ENCODE measurements at regions not wholly inside any gene's neighbourhood (a gene's known extent, or its start where the extent isn't known, plus 50 kb on each side); places are given as distances from the start of the nearest gene placed in this dataset.
"Not testable (repeated sequence)": the region's sequence is repeated elsewhere in the genome, so short reads cannot be mapped to it uniquely, and the experiment has no call there.

- DNase-seq (ENCODE audit: low read depth in 2 of 2), result no peak
These were observed 199.1 kb upstream of the CXorf66 start for GRCh38 chrX:140164391-140164790.

- DNase-seq (ENCODE audit: low read depth in 2 of 2), result no peak
These were observed 198.2 kb upstream of the CXorf66 start for GRCh38 chrX:140163371-140164159.

DNA sequence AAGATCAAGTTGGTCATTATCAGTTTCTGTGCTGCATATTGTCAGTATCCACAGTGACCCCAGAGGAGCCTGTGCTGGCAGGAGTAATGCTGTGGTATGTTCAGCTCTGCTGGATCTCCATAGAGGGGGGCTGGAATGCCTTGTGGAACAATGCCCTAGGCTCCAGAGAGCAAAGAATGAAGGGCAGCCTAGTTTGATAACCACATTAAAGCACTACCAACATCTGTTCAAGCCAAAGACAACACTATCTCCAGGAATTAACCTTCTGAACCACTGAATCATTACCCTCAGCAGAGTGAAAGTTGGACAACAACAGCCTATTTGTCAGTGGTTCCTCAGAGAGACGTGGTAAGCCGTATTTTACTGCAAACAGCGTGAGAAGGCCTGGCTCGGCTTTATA is 192.3 kb upstream of the CXorf66 start:
- DNase-seq (ENCODE audit: low read depth in 2 of 2), result no peak

- no peak for DNase-seq (ENCODE audit: low read depth in 2 of 2)
These were observed 191.8 kb upstream of the CXorf66 start for GRCh38 chrX:140157143-140157542.

GRCh38 chrX:140151316-140151715 is 186.0 kb upstream of the CXorf66 start:
- DNase-seq (ENCODE audit: low read depth in 2 of 2), result no peak

DNA sequence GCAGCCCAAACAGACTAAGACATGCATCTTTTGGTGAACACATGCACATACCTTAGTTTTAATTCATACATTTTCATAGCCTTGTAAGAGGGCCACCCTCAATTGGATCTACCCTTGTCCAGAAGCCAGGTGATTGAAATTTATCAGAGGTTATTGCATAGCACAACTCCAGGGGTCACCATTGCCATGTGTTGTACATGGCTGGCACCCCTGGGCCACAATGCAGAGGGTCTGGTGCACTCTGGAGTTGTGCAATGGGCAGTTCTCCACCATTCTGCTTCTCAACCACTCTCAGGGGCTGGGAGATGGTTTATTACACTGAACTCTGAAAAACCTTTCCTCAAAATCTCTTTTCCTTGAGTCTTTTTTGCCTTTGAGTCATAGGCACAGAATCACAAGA is 184.4 kb upstream of the CXorf66 start:
- no peak for DNase-seq (ENCODE audit: low read depth in 2 of 2)

DNA sequence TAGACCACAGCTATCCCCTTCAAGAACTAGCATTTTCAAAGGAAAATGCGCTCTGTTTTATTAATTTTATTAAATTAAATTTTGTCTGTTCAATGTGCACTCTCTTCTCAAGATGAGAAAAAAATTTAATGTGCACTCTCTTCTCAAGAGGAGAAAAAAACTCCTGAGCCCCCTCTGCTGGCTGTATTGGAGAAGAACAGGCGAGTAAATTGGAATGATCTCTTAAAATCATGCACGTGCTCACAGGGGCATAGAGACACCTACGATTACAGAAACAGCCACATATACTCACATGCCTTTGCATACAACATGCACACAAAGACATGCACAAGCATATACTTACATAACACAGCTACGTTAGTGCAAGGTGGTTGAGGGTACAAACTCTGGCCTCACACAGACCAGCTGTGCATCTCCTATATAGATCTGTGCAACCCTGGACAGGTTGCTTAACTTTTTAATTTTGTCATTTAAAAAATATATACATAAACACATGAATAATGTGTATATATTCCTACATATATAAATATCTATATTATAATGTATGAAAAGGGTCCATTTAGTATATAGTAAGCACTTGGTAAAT is 176.2 kb upstream of the CXorf66 start:
- DNase-seq (ENCODE audit: low read depth in 2 of 2), result peak; percentile 0 to 1

GRCh38 chrX:140138492-140138891 is 173.2 kb upstream of the CXorf66 start:
- DNase-seq (ENCODE audit: low read depth in 2 of 2), result not testable (repeated sequence)

GRCh38 chrX:140138065-140138464 is 172.7 kb upstream of the CXorf66 start:
- DNase-seq (ENCODE audit: low read depth in 2 of 2), result not testable (repeated sequence)

DNA sequence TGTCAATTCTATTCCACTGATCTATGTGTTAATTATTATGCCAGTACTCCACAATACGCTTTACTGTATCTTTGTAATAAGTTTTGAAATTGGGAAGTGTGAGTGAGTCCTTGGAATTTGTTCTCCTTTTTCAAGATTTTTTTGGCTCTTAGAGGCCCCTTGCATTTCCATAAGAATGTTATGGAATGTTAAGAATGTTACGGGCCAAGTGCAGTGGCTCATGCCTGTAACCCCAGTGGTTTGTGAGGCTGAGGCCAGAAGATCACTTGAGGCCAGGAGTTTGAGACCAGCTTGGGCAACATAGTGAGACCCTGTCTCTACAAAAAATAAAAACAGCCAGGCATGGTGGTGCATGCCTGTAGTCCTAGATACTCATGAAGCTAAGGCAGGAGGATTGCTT is 167.6 kb upstream of the CXorf66 start:
- DNase-seq (ENCODE audit: low read depth in 2 of 2), result no peak

DNA sequence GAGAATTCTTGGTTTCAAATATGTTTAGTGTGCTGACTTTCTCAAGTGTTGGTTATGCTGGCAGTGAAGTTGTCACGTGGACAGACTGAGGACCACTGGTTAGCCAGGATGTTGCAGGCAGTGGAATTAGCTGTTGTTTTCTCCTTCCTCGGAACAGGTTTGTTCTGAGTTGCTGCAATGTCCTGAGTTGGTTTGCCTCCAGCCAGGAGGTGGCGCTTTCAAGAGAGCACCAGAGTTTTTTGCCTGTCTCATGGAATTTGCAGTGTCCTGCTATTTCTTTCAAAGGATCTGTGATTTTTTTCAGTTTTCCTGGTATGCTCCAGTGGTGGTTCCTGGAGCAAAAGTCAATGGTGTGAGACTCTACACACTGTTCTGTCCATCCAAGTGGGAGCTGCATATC is 158.1 kb upstream of the CXorf66 start:
- DNase-seq (ENCODE audit: low read depth in 2 of 2), result no peak

DNA sequence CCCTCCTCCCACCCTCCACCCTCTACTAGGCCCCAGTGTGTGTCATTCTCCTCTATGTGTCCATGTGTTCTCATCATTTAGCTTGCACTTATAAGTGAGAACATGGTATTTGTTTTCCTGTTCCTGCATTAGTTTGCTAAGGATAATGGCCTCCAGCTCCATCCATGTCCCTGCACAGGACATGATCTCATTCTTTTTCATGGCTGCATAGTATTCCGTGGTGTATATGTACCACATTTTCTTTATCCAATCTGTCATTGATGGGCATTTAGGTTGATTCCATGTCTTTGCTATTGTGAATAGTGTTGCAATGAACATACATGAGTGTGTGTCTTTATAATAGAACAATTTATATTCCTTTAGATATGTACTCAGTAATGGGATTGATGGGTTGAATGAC is 148.7 kb upstream of the CXorf66 start:
- DNase-seq (ENCODE audit: low read depth in 2 of 2), result not testable (repeated sequence)

GRCh38 chrX:140110081-140110650 is 144.8 kb upstream of the CXorf66 start:
- no peak for DNase-seq (ENCODE audit: low read depth in 2 of 2)

GRCh38 chrX:140104760-140105159 is 139.4 kb upstream of the CXorf66 start:
- no peak for DNase-seq (ENCODE audit: low read depth in 2 of 2)

DNA sequence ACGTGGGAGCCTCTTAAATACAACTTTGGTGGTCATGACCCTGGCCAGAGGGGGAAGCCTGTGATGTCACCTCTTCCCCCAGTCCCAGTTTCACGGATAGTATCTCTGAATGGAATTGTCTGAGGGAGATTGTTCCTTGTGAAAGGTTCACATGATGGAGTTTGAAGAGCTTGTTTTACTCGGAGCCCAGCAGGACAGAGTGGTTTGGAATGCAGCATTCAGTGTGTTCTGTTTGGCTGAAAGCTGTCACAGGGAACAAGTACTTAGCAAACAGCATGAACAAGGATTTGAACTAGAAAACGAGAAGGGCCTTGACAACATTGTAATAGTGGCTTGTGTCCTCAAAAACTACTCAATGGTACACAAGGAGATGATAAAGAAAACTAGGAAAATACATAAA is 133.9 kb upstream of the CXorf66 start:
- no peak for DNase-seq (ENCODE audit: low read depth in 2 of 2)

- no peak for DNase-seq (ENCODE audit: low read depth in 2 of 2)
These were observed 126.8 kb upstream of the CXorf66 start for GRCh38 chrX:140092121-140092520.

DNA sequence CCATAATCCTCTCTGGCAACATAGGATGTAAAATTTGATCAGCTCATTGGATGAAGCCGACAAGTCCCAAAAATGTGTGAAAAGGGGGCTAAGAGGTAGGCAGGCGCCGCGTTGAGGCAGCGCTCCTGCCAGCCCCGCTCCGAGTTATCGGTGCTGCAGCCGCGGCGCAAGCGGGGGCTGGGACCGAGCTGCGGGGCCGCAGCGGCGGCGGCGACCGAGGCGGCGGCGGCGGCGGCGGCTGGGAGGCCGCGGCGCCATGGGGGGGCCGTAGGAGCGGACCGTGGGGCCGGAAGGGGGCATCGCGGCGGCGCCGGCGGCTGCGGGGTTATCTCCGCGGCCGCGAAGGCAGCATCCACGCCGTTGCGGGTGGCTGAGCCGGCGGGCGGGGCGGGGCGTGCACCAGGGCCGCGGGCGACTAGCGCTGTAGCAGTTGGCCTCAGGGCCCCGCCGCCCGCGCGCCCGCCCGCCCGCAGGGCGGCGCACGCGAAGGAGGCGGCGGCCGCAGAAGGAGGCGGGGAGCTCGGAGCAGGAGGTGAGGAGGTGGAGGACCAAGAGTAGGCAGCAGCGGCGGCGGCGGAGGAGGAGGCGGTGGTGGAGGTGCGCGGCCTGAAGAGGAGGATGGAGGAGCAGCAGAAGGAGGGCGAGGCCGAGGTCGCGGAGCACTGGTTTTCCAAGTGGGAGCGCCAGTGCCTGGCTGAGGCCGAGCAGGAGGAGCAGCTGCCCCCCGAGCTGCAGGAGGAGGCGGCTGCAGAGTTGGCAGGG is 126.0 kb upstream of the CXorf66 start:
- DNase-seq (ENCODE audit: low read depth in 2 of 2), result peak; percentile 2 to 9

- DNase-seq (ENCODE audit: low read depth in 2 of 2), result no peak
These were observed 125.4 kb upstream of the CXorf66 start for GRCh38 chrX:140090800-140091124.

- no peak for DNase-seq (ENCODE audit: low read depth in 2 of 2)
These were observed 123.1 kb upstream of the CXorf66 start for GRCh38 chrX:140088438-140088837.

- no peak for DNase-seq (ENCODE audit: low read depth in 2 of 2)
These were observed 122.6 kb upstream of the CXorf66 start for GRCh38 chrX:140087875-140088274.

GRCh38 chrX:140086691-140087090 is 121.4 kb upstream of the CXorf66 start:
- no peak for DNase-seq (ENCODE audit: low read depth in 2 of 2)

- DNase-seq (ENCODE audit: low read depth in 2 of 2), result not testable (repeated sequence)
These were observed 109.5 kb upstream of the CXorf66 start for GRCh38 chrX:140074851-140075250.

GRCh38 chrX:140071037-140071436 is 105.7 kb upstream of the CXorf66 start:
- DNase-seq (ENCODE audit: low read depth in 2 of 2), result no peak
